IPS-NIHi11 (cell line): ENCODE measurements at regions not wholly inside any gene's neighbourhood (a gene's known extent, or its start where the extent isn't known, plus 50 kb on each side); places are given as distances from the start of the nearest gene placed in this dataset.
A peak's percentile ranks its signal among the peaks of the same experiment; 100 is the strongest.

Source experiments
- DNase-seq: peaks from one replicate; pipeline ENCODE4 v3.0.0; 2012; ENCODE audit warnings: mixed read lengths, low spot score

DNA sequence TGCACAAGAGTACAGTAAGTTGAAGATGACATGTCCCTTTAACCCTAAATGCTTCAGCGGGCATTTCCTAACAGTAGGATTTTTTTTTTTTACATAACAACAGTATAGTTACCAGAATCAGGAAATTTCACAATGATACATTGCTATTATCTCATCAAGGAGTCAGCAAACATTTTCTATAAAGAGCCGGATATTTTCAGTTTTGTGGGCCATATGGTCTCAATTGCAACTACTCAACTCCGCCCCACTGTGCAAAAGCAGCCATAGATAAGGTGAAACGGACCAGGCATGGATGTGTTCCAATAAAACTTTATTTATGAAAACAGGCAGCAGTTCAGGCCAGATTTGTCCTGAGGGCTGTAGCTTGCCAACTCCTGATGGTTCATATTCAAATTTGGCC, 130.6 kb downstream of the SMAD6 start:
- DNase-seq: no peak

GRCh38 chr15:66833371-66833770, 131.3 kb downstream of the SMAD6 start:
- no peak for DNase-seq

DNA sequence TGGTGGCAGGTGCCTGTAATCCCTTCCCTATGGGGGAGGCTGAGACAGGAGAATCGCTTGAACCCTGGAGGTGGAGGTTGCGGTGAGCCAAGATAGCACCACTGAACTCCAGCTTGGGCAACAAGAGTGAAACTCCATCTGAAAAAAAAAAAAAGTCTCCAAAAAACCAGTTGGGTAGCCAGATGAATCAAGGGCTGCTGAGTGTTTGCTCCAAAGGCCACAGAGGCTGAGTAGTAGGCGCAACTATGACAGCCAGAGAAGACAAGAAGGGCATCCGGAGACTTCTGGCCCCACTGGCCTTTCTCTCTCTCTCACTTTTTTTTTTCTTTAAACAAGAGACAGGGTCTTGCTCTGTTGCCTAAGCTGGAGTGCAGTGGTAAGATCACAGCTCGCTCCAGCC, 131.8 kb downstream of the SMAD6 start:
- DNase-seq: no peak

DNA sequence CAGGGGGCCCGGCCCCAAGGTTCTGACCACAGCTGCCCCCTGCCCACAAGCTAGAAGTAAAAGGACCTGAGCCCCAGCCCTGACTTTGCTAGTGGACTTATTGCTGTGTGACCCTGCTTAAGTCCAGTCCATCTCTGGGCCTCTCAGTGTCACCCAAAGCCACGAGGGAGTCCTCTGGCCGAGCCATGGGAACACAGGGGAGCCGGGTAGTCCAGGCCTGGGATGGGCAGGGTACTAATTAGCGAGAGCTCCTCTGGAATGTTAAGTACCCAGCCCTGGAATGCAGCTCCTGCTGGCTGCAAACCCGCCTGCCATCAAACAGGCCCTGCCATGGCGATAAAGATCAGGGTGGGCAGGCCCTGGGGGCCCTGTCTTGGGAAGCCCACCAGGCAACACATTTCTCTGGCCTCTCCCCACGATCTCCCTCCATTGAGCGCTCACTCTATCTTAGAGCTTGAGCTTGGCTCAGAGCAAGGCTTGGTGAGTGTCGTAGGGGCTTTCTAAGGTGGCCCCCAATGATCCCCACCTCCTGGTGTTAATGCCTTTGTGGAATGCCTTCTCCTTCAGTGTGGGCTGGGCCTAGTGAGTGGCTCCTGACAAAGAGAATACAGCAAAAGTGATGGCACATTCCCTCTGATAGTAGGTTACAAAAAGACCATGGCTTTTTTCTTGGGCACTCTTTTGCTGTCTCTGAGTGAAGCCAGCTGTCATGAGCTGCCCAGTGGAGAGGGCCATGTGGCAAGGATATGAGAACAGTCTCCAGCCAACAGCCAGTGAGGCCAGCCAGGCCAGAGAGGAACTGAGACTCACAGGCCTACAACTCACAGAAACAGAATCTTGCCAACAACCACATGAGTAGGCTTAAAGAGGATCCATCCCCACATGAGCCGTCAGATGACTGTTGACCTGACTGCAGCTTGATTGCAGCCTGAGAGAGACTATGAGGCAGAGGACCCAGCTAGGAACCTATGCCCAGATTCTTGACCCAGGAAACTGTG, 133.1 kb downstream of the SMAD6 start:
- peak; percentile 74 for DNase-seq

GRCh38 chr15:66836231-66837030, 134.4 kb downstream of the SMAD6 start:
- no peak for DNase-seq

DNA sequence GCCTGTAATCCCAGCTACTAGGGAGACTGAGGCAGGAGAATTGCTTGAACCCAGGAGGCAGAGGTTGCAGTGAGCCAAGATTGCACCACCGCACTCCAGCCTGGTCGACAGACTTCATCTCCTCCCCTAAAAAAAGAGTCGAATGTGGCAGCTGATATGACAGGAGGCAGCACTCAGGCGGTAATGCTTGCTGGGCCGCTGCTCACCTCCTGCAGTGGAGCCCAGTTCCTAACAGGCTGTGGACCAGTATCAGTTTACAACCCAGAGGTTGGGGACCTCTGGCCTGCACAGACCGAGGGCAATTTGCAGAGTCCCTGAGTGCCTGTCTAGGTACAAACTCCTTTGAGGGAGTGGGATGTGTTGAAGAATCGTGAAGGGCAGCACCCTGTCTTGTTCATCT, 136.2 kb downstream of the SMAD6 start:
- no peak for DNase-seq

DNA sequence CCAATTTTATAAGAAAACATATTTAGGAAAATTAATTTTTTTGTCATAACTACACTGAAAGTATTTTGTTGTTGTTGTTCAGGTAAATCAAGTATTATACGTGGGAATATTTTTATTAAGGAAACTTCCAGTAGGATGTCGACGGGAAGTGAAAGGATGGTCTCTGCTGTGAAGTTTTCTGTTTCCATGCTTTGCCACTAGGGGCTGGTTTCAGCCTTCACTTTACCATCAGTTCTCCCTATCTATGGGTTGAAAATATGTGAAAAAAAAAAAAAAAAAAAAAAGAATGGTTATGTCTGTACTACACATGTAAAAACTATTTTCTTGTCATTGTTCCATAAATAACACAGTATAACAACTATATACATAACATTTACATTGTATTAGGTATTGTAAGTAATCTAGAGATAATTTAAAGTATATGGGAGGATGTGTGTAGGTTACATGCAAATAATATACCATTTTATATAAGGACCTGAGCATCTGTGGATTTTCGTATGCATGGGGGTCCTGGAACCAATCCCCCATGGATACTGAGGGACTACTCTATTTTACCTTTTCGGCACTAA, 136.7 kb downstream of the SMAD6 start:
- peak; percentile 45 for DNase-seq

GRCh38 chr15:66839506-66840112, 137.6 kb downstream of the SMAD6 start:
- no peak for DNase-seq

- DNase-seq: no peak
Measured at GRCh38 chr15:66840615-66841390, 138.8 kb downstream of the SMAD6 start.

GRCh38 chr15:66841953-66842681, 140.1 kb downstream of the SMAD6 start:
- DNase-seq: peak; percentile 77

DNA sequence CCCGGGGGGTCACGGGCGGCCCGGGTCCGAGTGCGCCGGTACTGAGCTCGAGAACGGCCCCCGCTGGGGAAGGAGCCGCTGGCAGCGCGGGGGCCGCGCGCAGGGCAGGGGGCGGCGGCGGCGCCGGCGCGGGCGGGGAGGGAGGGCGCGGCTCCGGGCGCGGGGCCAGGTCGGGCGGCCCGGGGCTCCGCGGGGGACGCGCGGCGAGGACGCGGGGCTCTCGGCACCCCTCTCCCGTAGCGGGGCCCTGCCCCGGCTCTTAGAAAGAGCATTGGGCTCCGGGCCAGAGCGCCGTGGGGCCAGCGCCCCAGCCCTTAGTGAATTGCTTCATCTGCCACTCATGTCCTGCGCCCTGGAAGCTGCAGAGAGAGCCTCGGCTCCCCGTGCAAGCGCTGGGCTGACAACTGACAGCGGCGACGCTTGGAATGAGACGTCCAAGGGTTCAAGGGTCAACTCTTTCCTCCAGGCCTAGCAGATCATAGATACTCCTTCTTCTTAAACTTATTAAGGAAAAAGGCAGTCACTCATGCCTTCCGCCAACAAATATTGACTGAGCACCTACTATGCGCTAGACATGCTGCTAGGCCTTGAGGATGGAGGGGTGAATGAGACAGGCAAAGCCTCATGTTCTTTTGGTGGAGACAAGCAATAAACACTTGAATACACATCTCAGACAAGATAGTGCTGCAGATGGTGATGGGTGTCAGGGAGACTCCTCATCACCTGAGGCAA, 140.8 kb downstream of the SMAD6 start:
- peak; percentile 62 for DNase-seq

GRCh38 chr15:66843581-66843980, 141.5 kb downstream of the SMAD6 start:
- no peak for DNase-seq

GRCh38 chr15:66844041-66844746, 142.2 kb downstream of the SMAD6 start:
- DNase-seq: no peak

GRCh38 chr15:66844747-66845145, 142.7 kb downstream of the SMAD6 start:
- no peak for DNase-seq

- no peak for DNase-seq
Measured at GRCh38 chr15:66845266-66845785, 143.3 kb downstream of the SMAD6 start.

DNA sequence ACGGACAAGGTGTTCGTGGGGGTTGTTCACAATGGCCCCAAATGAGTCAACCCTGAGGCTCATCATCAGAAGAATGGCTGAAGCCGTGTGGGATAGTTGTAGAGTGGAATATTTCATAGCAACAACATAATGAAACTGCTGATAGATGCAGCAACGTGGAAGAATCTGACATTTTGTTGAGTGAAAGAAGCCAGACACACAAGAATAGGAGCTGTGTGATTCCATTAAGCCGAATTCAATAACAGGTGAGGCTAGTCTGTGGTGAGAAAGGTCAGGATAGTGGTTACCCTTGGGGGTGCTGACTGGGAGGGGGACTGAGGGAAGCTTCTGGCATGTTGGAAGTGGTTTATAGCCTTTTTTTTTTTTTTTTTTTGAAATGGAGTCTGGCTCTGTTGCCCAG, 144.0 kb downstream of the SMAD6 start:
- no peak for DNase-seq

DNA sequence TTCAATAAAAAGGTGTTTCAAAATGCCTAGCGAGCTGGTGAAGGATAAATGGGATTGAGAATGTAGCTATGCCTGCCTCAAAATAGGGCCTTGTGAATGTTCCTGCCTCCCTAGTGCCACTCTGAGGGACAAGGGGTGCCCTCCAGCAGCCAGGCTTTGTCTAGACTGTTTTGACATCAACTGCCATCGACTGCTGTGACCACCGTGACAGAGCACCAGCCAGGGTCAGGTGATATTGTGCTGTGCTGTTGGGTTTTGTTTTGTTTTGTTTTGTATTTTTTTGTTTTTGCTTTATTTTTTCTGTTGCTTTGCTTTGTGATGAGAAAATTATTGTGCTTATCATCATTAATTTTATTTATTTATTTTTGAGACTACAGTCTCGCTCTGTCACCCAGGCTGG, 144.8 kb downstream of the SMAD6 start:
- no peak for DNase-seq

DNA sequence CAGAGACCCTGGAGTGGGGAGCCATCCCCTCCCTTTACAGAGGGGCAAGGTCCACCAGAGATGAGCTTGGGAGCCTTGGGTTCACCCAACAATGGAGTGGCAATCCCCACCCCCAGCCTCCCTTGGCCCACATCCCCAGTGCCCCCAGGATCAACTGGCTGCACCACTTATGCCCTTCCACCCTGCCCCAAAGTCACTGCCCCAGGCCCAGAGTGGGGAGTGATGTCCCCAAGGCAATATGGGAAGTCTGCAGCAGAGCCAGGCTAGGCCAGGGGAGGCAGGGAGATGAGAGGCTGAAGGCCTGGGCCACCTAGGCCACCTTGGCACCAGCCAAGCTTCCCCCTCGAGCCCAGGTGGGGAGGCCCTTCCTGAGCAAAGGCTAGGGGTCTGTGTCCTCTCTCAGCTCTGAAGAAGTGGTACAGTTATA, 145.5 kb downstream of the SMAD6 start:
- no peak for DNase-seq

- DNase-seq: no peak
Measured at GRCh38 chr15:66848116-66848515, 146.1 kb downstream of the SMAD6 start.
